WTC11 (cell line): ENCODE measurements at regions not wholly inside any gene's neighbourhood (a gene's known extent, or its start where the extent isn't known, plus 50 kb on each side); places are given as distances from the start of the nearest gene placed in this dataset.

Experiments
- ATAC-seq: fragments of 200-7000 bp; cut with Tn5 transposase; 2 replicates; pipeline ENCODE4 v1.10.0; 2021; ENCODE audit warnings: mild to moderate bottlenecking, moderate library complexity
- CTCF ChIA-PET: fragments of 300-600 bp; sonication (Branson Sonifier 250); formaldehyde crosslinking; loops from one replicate; lab custom pipeline; 2021; ENCODE audit warnings: antibody characterized with exemption; lab: Charles Lee
- POLR2A ChIA-PET: fragments of 350-600 bp; sonication (Branson Sonifier 250); formaldehyde crosslinking; loops from one replicate; lab custom pipeline; 2021; ENCODE audit warnings: antibody characterized with exemption; lab: Charles Lee
- DNase-seq: peaks from one replicate; pipeline ENCODE4 v3.0.0; 2021; ENCODE audit warnings: low spot score
- H3K27ac Mint-ChIP-seq: 2 replicates; pipeline ENCODE4 v1.8.0; 2021; ENCODE audit warnings: mixed read lengths
- H3K27me3 Mint-ChIP-seq: 2 replicates; pipeline ENCODE4 v1.8.0; 2021; ENCODE audit warnings: low read depth, mild to moderate bottlenecking, moderate library complexity, mixed read lengths
- H3K36me3 Mint-ChIP-seq: 2 replicates; pipeline ENCODE4 v1.8.0; 2021; ENCODE audit warnings: mixed read lengths
- H3K4me1 Mint-ChIP-seq: 2 replicates; pipeline ENCODE4 v1.8.0; 2022; ENCODE audit warnings: mixed read lengths
- H3K4me3 Mint-ChIP-seq: 2 replicates; pipeline ENCODE4 v1.8.0; 2021; ENCODE audit warnings: mild to moderate bottlenecking, moderate library complexity, mixed read lengths
- H3K9me3 Mint-ChIP-seq: 2 replicates; pipeline ENCODE4 v1.8.0; 2021; ENCODE audit warnings: mixed read lengths
- ETV6 ChIP-seq: sonication (generic); formaldehyde crosslinking; IDR thresholded peaks from 2 replicates; pipeline ENCODE4 v1.8.1; 2022; ENCODE audit warnings: mild to moderate bottlenecking, missing genetic modification reagents
- FOXJ3 ChIP-seq: sonication (generic); formaldehyde crosslinking; IDR thresholded peaks from 2 replicates; pipeline ENCODE4 v1.9.0; 2021; ENCODE audit warnings: missing genetic modification reagents, mild to moderate bottlenecking, borderline replicate concordance
- GTF2I ChIP-seq: fragments of 250-450 bp; sonication (Bioruptor Pico); conservative IDR thresholded peaks from 2 replicates; pipeline ENCODE4 v1.4.0; 2021; ENCODE audit warnings: mild to moderate bottlenecking
- JUN ChIP-seq: sonication (generic); formaldehyde crosslinking; IDR thresholded peaks from 2 replicates; pipeline ENCODE4 v1.8.0; 2023; ENCODE audit warnings: mild to moderate bottlenecking, missing genetic modification reagents
- NFATC4 ChIP-seq: fragments of 250-450 bp; sonication (Bioruptor Pico); IDR thresholded peaks from 2 replicates; pipeline ENCODE4 v1.9.0; 2021; ENCODE audit warnings: mild to moderate bottlenecking
- NFE2L1 ChIP-seq: sonication (generic); formaldehyde crosslinking; IDR thresholded peaks from 2 replicates; pipeline ENCODE4 v1.8.1; 2023; ENCODE audit warnings: missing genetic modification reagents
- NFYB ChIP-seq: sonication (generic); formaldehyde crosslinking; conservative IDR thresholded peaks from 2 replicates; pipeline ENCODE4 v1.8.0; 2022; ENCODE audit warnings: low read depth, missing genetic modification reagents
- OVOL2 ChIP-seq: fragments of 250-450 bp; sonication (Bioruptor Pico); IDR thresholded peaks from 2 replicates; pipeline ENCODE4 v1.9.0; 2021; ENCODE audit warnings: mild to moderate bottlenecking, borderline replicate concordance
- PREB ChIP-seq: sonication (generic); formaldehyde crosslinking; IDR thresholded peaks from 2 replicates; pipeline ENCODE4 v1.8.1; 2022; ENCODE audit warnings: mild to moderate bottlenecking, missing genetic modification reagents, moderate library complexity, borderline replicate concordance
- ZBTB21 ChIP-seq: sonication (generic); formaldehyde crosslinking; IDR thresholded peaks from 2 replicates; pipeline ENCODE4 v1.8.1; 2023; ENCODE audit warnings: mild to moderate bottlenecking, missing genetic modification reagents, borderline replicate concordance
- ZMAT4 ChIP-seq: fragments of 250-450 bp; sonication (Bioruptor Pico); IDR thresholded peaks from 2 replicates; pipeline ENCODE4 v1.9.0; 2021; ENCODE audit warnings: mild to moderate bottlenecking
- ZNF219 ChIP-seq: sonication (generic); formaldehyde crosslinking; IDR thresholded peaks from 2 replicates; pipeline ENCODE4 v1.8.0; 2023; ENCODE audit warnings: missing genetic modification reagents, mild to moderate bottlenecking, borderline replicate concordance
- ZNF232 ChIP-seq: sonication (generic); formaldehyde crosslinking; IDR thresholded peaks from 2 replicates; pipeline ENCODE4 v1.8.0; 2022; ENCODE audit warnings: mild to moderate bottlenecking, missing genetic modification reagents
- ZNF281 ChIP-seq: sonication (generic); formaldehyde crosslinking; IDR thresholded peaks from 2 replicates; pipeline ENCODE4 v1.8.0; 2023; ENCODE audit warnings: mild to moderate bottlenecking, missing genetic modification reagents
- ZNF396 ChIP-seq: fragments of 250-450 bp; sonication (Bioruptor Pico); IDR thresholded peaks from 2 replicates; pipeline ENCODE4 v1.8.0; 2021; ENCODE audit warnings: mild to moderate bottlenecking, moderate library complexity, borderline replicate concordance
- TF ChIP-seq, protein P1 (sequence below): sonication (generic); formaldehyde crosslinking; IDR thresholded peaks from 2 replicates; pipeline ENCODE4 v1.8.1; 2023; ENCODE audit warnings: mild to moderate bottlenecking, missing genetic modification reagents
- TF ChIP-seq, protein P2 (sequence below): fragments of 250-450 bp; sonication (Bioruptor Pico); IDR thresholded peaks from 2 replicates; pipeline ENCODE4 v2.1.2; 2022; ENCODE audit warnings: mild to moderate bottlenecking, moderate library complexity
- TF ChIP-seq, protein P3 (sequence below): sonication (generic); formaldehyde crosslinking; IDR thresholded peaks from 2 replicates; pipeline ENCODE4 v1.8.1; 2023; ENCODE audit warnings: mild to moderate bottlenecking, missing genetic modification reagents, borderline replicate concordance
- TF ChIP-seq, protein P4 (sequence below): fragments of 200-600 bp; IDR thresholded peaks from 2 replicates; pipeline ENCODE4 v1.8.0; 2022; ENCODE audit warnings: antibody characterized with exemption

GRCh38 chr18:77481541-77481940 lies 231.9 kb downstream of the GALR1 start:
- no peak for TF ChIP-seq ZMAT4 (CRISPR knock-in tag)
- no peak for TF ChIP-seq NFE2L1
- TF ChIP-seq NFYB: no peak
- TF ChIP-seq PREB (CRISPR knock-in tag): no peak
- TF ChIP-seq NFATC4: no peak
- TF ChIP-seq ZNF219 (CRISPR knock-in tag): no peak
- no peak for TF ChIP-seq ZNF396 (CRISPR knock-in tag)
- no peak for TF ChIP-seq JUN (CRISPR knock-in tag)
- no peak for TF ChIP-seq FOXJ3 (CRISPR knock-in tag)
- TF ChIP-seq GTF2I: no peak
- TF ChIP-seq ZNF281 (CRISPR knock-in tag): no peak
- TF ChIP-seq, protein P1, sequence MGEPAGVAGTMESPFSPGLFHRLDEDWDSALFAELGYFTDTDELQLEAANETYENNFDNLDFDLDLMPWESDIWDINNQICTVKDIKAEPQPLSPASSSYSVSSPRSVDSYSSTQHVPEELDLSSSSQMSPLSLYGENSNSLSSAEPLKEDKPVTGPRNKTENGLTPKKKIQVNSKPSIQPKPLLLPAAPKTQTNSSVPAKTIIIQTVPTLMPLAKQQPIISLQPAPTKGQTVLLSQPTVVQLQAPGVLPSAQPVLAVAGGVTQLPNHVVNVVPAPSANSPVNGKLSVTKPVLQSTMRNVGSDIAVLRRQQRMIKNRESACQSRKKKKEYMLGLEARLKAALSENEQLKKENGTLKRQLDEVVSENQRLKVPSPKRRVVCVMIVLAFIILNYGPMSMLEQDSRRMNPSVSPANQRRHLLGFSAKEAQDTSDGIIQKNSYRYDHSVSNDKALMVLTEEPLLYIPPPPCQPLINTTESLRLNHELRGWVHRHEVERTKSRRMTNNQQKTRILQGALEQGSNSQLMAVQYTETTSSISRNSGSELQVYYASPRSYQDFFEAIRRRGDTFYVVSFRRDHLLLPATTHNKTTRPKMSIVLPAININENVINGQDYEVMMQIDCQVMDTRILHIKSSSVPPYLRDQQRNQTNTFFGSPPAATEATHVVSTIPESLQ: no peak
- no peak for TF ChIP-seq ZNF232
- TF ChIP-seq, protein P2, sequence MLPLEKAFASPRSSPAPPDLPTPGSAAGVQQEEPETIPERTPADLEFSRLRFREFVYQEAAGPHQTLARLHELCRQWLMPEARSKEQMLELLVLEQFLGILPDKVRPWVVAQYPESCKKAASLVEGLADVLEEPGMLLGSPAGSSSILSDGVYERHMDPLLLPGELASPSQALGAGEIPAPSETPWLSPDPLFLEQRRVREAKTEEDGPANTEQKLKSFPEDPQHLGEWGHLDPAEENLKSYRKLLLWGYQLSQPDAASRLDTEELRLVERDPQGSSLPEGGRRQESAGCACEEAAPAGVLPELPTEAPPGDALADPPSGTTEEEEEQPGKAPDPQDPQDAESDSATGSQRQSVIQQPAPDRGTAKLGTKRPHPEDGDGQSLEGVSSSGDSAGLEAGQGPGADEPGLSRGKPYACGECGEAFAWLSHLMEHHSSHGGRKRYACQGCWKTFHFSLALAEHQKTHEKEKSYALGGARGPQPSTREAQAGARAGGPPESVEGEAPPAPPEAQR (CRISPR knock-in tag): no peak
- no peak for TF ChIP-seq OVOL2 (CRISPR knock-in tag)
- TF ChIP-seq, protein P3, sequence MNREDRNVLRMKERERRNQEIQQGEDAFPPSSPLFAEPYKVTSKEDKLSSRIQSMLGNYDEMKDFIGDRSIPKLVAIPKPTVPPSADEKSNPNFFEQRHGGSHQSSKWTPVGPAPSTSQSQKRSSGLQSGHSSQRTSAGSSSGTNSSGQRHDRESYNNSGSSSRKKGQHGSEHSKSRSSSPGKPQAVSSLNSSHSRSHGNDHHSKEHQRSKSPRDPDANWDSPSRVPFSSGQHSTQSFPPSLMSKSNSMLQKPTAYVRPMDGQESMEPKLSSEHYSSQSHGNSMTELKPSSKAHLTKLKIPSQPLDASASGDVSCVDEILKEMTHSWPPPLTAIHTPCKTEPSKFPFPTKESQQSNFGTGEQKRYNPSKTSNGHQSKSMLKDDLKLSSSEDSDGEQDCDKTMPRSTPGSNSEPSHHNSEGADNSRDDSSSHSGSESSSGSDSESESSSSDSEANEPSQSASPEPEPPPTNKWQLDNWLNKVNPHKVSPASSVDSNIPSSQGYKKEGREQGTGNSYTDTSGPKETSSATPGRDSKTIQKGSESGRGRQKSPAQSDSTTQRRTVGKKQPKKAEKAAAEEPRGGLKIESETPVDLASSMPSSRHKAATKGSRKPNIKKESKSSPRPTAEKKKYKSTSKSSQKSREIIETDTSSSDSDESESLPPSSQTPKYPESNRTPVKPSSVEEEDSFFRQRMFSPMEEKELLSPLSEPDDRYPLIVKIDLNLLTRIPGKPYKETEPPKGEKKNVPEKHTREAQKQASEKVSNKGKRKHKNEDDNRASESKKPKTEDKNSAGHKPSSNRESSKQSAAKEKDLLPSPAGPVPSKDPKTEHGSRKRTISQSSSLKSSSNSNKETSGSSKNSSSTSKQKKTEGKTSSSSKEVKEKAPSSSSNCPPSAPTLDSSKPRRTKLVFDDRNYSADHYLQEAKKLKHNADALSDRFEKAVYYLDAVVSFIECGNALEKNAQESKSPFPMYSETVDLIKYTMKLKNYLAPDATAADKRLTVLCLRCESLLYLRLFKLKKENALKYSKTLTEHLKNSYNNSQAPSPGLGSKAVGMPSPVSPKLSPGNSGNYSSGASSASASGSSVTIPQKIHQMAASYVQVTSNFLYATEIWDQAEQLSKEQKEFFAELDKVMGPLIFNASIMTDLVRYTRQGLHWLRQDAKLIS (CRISPR knock-in tag): no peak
- TF ChIP-seq, protein P4, sequence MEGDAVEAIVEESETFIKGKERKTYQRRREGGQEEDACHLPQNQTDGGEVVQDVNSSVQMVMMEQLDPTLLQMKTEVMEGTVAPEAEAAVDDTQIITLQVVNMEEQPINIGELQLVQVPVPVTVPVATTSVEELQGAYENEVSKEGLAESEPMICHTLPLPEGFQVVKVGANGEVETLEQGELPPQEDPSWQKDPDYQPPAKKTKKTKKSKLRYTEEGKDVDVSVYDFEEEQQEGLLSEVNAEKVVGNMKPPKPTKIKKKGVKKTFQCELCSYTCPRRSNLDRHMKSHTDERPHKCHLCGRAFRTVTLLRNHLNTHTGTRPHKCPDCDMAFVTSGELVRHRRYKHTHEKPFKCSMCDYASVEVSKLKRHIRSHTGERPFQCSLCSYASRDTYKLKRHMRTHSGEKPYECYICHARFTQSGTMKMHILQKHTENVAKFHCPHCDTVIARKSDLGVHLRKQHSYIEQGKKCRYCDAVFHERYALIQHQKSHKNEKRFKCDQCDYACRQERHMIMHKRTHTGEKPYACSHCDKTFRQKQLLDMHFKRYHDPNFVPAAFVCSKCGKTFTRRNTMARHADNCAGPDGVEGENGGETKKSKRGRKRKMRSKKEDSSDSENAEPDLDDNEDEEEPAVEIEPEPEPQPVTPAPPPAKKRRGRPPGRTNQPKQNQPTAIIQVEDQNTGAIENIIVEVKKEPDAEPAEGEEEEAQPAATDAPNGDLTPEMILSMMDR: no peak
- no peak for TF ChIP-seq ZBTB21
- no peak for TF ChIP-seq ETV6
- POLR2A ChIA-PET: no interaction called here
- DNase-seq (no peak), ATAC-seq (no peak)
- CTCF ChIA-PET: no interaction called here
- peaks cover 16% of the 10 kb centered on the region for H3K9me3 Mint-ChIP-seq
- peaks cover 16% of the 10 kb centered on the region for H3K4me1 Mint-ChIP-seq
- no peak overlapping the region for H3K4me3 Mint-ChIP-seq
- peaks cover 15% of the 10 kb centered on the region for H3K36me3 Mint-ChIP-seq
- no peaks in the 10 kb centered on the region; the same call in 1 of the 2 replicates for H3K27me3 Mint-ChIP-seq
- H3K27ac Mint-ChIP-seq: no peak overlapping the region
